ENCODE measurements at regions not wholly inside any gene's neighbourhood (a gene's known extent, or its start where the extent isn't known, plus 50 kb on each side); places are given as distances from the start of the nearest gene placed in this dataset.

DNA sequence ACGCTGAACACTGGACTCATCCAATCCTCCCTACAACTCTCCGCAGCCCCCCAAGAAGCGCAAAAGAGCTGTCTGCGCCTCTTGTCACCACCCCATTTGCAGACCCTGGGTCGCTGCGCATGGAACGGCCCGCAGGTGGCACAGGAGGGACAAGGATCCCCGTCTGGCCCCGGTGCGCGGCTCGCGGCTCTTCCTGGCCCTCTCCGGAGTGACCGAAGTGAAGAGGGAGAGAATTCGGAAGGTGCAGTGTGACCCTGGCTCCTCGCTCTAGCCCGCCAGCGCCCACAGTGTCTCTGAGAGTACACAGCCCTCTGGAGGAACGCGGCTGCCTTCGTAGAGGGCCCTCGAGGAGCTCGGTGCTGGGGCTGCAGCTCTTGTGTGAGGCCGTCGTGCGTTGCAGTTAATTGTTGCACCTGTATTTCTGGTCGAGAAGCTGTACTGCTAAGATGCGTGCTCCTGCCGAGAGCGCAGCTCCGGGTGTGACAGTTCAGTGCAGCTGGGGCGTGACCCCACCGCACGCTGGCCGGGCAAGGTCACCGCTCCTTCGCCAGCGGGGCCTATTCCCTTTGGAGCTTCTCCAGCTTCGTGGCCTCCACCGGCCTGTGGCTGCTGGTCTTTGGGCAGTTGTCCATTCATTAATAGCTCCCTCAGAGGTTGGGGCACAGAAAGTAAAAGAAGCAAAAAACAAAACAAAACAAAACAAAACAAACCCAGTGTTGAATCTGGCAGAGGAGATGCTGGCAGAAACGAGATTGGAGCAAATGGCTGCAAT is 119.0 kb downstream of the SEC23IP start:
- TF ChIP-seq, protein P1, sequence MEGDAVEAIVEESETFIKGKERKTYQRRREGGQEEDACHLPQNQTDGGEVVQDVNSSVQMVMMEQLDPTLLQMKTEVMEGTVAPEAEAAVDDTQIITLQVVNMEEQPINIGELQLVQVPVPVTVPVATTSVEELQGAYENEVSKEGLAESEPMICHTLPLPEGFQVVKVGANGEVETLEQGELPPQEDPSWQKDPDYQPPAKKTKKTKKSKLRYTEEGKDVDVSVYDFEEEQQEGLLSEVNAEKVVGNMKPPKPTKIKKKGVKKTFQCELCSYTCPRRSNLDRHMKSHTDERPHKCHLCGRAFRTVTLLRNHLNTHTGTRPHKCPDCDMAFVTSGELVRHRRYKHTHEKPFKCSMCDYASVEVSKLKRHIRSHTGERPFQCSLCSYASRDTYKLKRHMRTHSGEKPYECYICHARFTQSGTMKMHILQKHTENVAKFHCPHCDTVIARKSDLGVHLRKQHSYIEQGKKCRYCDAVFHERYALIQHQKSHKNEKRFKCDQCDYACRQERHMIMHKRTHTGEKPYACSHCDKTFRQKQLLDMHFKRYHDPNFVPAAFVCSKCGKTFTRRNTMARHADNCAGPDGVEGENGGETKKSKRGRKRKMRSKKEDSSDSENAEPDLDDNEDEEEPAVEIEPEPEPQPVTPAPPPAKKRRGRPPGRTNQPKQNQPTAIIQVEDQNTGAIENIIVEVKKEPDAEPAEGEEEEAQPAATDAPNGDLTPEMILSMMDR (IDR thresholded peaks at IDR 0.05), result no peak
- no peak for TF ChIP-seq POLR2A (IDR thresholded peaks at IDR 0.05)
- no peaks in the 10 kb centered on the region for H3K4me1 ChIP-seq
- no peak overlapping the region for H3K27ac ChIP-seq
- WGBS (ENCODE audit: insufficient coverage, low coverage, low lambda C conversion rate, missing lambda C conversion rate), result 41% methylated on average over 24 of the region's 43 CpGs
- H3K9me3 ChIP-seq, result no peaks in the 10 kb centered on the region
- no peak overlapping the region for H3K4me3 ChIP-seq
- intact Hi-C loops (cut with DNase I), result no loop called here
- ATAC-seq (no peak), DNase-seq (no peak)
- H3K36me3 ChIP-seq, result no peaks in the 10 kb centered on the region
- no peaks in the 10 kb centered on the region for H3K27me3 ChIP-seq

DNA sequence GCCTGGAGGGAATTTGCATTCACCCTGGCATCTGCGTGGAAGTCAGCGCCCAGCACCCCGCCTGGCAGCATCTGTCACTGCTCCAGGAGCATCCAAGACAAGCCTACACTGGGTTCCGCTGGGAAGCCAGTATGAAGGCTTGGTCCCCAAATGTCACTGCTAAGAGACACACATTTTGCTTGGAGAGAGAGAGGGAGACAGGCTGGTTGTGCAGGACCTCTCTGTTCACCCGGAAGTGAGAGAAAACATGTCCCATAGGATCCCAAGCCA is 119.5 kb downstream of the SEC23IP start:
- DNase-seq (no peak), ATAC-seq (no peak)
- no peak overlapping the region for H3K27ac ChIP-seq
- H3K27me3 ChIP-seq, result no peaks in the 10 kb centered on the region
- no peak for TF ChIP-seq POLR2A (IDR thresholded peaks at IDR 0.05)
- TF ChIP-seq, protein P1 (IDR thresholded peaks at IDR 0.05), result no peak
- WGBS (ENCODE audit: insufficient coverage, low coverage, low lambda C conversion rate, missing lambda C conversion rate), result 36% methylated on average over 2 of the region's 5 CpGs
- no peaks in the 10 kb centered on the region for H3K36me3 ChIP-seq
- no peak overlapping the region for H3K4me3 ChIP-seq
- H3K9me3 ChIP-seq, result no peaks in the 10 kb centered on the region
- H3K4me1 ChIP-seq, result no peaks in the 10 kb centered on the region
- intact Hi-C loops (cut with DNase I), result no loop called here

DNA sequence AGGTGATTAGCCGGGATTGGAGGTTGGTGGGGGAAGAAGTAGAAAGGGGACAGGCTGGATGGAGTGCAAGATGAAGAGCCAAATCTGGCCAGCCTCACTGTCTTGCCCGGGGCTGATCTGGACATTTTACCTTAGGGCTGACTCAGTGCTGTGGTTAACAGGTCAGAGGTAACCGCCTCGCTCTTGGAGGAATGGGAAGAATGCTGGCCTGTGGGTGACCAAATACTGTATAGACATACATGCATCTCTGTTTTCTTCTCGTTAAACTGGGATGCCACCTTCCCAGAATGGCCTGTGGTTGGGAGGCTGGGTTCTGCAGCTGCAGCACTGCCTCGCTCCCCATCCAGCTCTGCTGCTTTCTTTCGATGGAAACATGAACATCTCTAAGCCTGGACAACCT is 120.0 kb downstream of the SEC23IP start:
- DNase-seq (no peak), ATAC-seq (no peak)
- Histone ChIP-seq H3K9me3 (no peaks in the 10 kb centered on the region), H3K4me1 (no peaks in the 10 kb centered on the region), H3K36me3 (no peaks in the 10 kb centered on the region), H3K4me3 (no peak overlapping the region), H3K27me3 (no peaks in the 10 kb centered on the region), H3K27ac (no peak overlapping the region)
- intact Hi-C loops (cut with DNase I), result no loop called here
- WGBS (ENCODE audit: insufficient coverage, low coverage, low lambda C conversion rate, missing lambda C conversion rate), result 66% methylated on average over 3 of the region's 7 CpGs
- TF ChIP-seq, protein P1 (IDR thresholded peaks at IDR 0.05), result no peak
- TF ChIP-seq POLR2A (IDR thresholded peaks at IDR 0.05), result no peak

DNA sequence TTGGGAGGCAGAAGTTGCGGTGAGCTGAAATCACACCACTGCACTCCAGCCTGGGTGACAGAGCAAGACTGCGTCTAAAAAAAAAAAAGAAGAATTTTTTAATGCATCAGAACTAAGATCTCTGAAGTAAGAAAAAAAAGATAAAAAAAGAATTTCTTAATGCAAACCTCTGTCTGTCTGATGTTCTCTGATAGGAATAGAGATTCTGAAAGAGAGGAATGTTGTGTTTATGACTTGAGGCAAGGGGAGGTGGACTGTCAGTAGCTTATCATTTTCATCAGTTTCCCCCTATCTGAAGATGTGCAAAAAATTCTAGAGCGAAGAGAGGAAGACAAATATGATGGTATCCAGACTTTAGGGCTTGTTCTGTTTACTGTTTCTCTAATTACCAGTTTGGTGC is 121.5 kb downstream of the SEC23IP start:
- TF ChIP-seq POLR2A (IDR thresholded peaks at IDR 0.05), result no peak
- TF ChIP-seq, protein P1 (IDR thresholded peaks at IDR 0.05), result no peak
- ATAC-seq (no peak), DNase-seq (no peak)
- intact Hi-C loops (cut with DNase I), result no loop called here
- Histone ChIP-seq H3K36me3 (no peaks in the 10 kb centered on the region), H3K27ac (no peak overlapping the region), H3K27me3 (no peaks in the 10 kb centered on the region), H3K4me3 (no peak overlapping the region), H3K4me1 (no peaks in the 10 kb centered on the region), H3K9me3 (no peaks in the 10 kb centered on the region)
- 64% methylated on average over 3 of the region's 3 CpGs for WGBS (ENCODE audit: insufficient coverage, low coverage, low lambda C conversion rate, missing lambda C conversion rate)

DNA sequence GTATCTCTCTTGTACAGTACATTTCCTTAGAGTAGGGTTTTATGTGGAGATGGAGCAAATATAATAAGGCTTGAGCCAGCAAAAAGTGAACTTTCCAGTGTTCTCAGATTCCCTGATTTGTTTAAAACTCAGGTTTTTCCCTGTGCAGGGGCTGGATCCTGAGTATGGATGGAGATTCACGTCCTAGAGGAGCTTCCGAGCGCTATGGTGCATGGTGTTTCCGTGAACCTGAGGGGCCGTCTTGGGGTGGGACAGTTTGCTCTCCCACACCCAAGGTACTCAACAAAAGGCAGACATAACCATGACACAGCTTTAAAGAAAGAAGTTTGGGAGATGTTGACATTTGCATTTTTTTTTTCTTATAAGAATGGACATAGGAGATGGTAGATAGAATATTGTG is 122.5 kb downstream of the SEC23IP start:
- DNase-seq (no peak), ATAC-seq (no peak)
- Histone ChIP-seq H3K36me3 (no peaks in the 10 kb centered on the region), H3K27me3 (no peaks in the 10 kb centered on the region), H3K4me1 (no peaks in the 10 kb centered on the region), H3K27ac (no peak overlapping the region), H3K4me3 (no peak overlapping the region), H3K9me3 (no peaks in the 10 kb centered on the region)
- 75% methylated on average over 5 of the region's 5 CpGs for WGBS (ENCODE audit: insufficient coverage, low coverage, low lambda C conversion rate, missing lambda C conversion rate)
- TF ChIP-seq POLR2A (IDR thresholded peaks at IDR 0.05), result no peak
- intact Hi-C loops (cut with DNase I), result no loop called here

Data from right lobe of liver (tissue), 6 donors.